ENCODE measurements at regions not wholly inside any gene's neighbourhood (a gene's known extent, or its start where the extent isn't known, plus 50 kb on each side); places are given as distances from the start of the nearest gene placed in this dataset.

- Histone ChIP-seq H3K9me3 (no peaks in the 10 kb centered on the region), H3K27ac (no peak overlapping the region), H3K27me3 (no peaks in the 10 kb centered on the region), H3K4me3 (no peak overlapping the region), H3K36me3 (no peaks in the 10 kb centered on the region), H3K4me1 (no peaks in the 10 kb centered on the region)
- WGBS, 5 donors = 74 to 88% (median 74%) methylated on average over 4 of the region's 4 CpGs
- DNase-seq = no peak
- TF ChIP-seq POLR2A (IDR thresholded peaks at IDR 0.05) (no peak), EP300 (IDR thresholded peaks at IDR 0.05) (no peak), POLR2AphosphoS5 (IDR thresholded peaks at IDR 0.05) (no peak), CTCF (IDR thresholded peaks at IDR 0.05) (no peak)
- intact Hi-C loops (cut with DNase I; ENCODE audit: low total_unique reads) = no loop called here
Measured at GRCh38 chr16:66049865-66050264, 316.6 kb upstream of the CDH5 start.

DNA sequence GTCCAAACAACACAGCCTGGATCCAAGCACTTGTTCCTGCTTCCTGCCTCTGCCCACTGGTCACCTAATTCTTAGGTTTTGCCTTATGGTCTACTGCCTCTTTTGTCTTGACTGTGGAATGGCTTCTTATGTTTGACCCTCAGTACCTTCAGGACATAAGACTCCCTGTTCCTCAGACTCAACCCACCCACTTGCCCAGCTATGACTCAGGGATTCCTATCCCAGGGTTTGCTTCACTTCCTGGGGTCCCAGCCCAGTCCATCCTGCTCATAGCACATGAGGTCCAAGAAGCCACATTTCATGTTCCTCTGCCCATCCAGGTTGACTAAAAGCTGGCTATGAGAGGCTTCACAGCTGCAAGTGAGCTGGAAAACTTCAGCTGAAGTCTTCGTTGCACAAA lies 320.9 kb upstream of the CDH5 start:
- intact Hi-C loops (cut with DNase I; ENCODE audit: low total_unique reads) = no loop called here
- Histone ChIP-seq H3K4me3 (no peak overlapping the region), H3K36me3 (no peaks in the 10 kb centered on the region), H3K4me1 (peaks cover 0 to 4% (median 0%) of the 10 kb centered on the region in 4 donors), H3K9me3 (no peaks in the 10 kb centered on the region), H3K27ac (no peak overlapping the region), H3K27me3 (no peaks in the 10 kb centered on the region)
- DNase-seq = no peak
- 74 to 100% (median 79%) methylated on average over 1 of the region's 1 CpG for WGBS, 5 donors
- TF ChIP-seq CTCF (IDR thresholded peaks at IDR 0.05) (no peak), EP300 (IDR thresholded peaks at IDR 0.05) (no peak), POLR2AphosphoS5 (IDR thresholded peaks at IDR 0.05) (no peak), POLR2A (IDR thresholded peaks at IDR 0.05) (no peak)

GRCh38 chr16:66044556-66044955 lies 321.9 kb upstream of the CDH5 start:
- TF ChIP-seq POLR2AphosphoS5 (IDR thresholded peaks at IDR 0.05) (no peak), CTCF (IDR thresholded peaks at IDR 0.05) (no peak), POLR2A (IDR thresholded peaks at IDR 0.05) (no peak), EP300 (IDR thresholded peaks at IDR 0.05) (no peak)
- Histone ChIP-seq H3K27me3 (no peaks in the 10 kb centered on the region), H3K9me3 (no peaks in the 10 kb centered on the region), H3K27ac (peak overlapping the region in 2 of 5 donors; percentile 2 to 18), H3K4me1 (peaks cover 0 to 4% (median 0%) of the 10 kb centered on the region in 4 donors), H3K36me3 (no peaks in the 10 kb centered on the region), H3K4me3 (no peak overlapping the region)
- intact Hi-C loops (cut with DNase I; ENCODE audit: low total_unique reads) = no loop called here
- WGBS, 5 donors = 48 to 71% (median 52%) methylated on average over 2 of the region's 2 CpGs
- no peak for DNase-seq

DNA sequence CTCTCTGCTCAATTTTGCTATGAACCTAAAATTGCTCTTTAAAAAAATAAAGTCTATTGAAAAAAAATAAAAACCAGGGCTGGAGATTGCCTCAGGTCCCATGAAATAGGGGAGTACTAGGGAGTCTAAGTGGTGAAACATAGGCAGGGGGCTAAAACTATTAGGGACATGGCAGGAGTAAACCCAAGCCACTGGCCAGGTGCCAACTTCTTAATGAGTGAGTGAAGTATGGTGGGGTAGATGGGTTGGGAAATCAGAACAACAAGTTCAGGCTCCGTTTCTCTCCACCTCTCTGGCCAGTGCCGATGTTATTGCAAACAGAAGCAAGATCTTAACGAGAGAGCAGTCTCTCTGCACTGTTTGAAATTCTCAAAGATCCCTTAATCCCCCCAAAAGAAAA lies 322.4 kb upstream of the CDH5 start:
- H3K4me1 ChIP-seq = peaks cover 0 to 4% (median 0%) of the 10 kb centered on the region in 4 donors
- no peaks in the 10 kb centered on the region for H3K27me3 ChIP-seq
- intact Hi-C loops (cut with DNase I; ENCODE audit: low total_unique reads) = no loop called here
- no peaks in the 10 kb centered on the region for H3K36me3 ChIP-seq
- no peak overlapping the region for H3K4me3 ChIP-seq
- DNase-seq = no peak
- H3K27ac ChIP-seq = peak overlapping the region in 2 of 5 donors; percentile 2 to 18
- WGBS, 5 donors = 42 to 72% (median 56%) methylated on average over 3 of the region's 3 CpGs
- H3K9me3 ChIP-seq = no peaks in the 10 kb centered on the region
- TF ChIP-seq EP300 (IDR thresholded peaks at IDR 0.05) (no peak), CTCF (IDR thresholded peaks at IDR 0.05) (no peak), POLR2A (IDR thresholded peaks at IDR 0.05) (no peak), POLR2AphosphoS5 (IDR thresholded peaks at IDR 0.05) (no peak)
